Esophagus muscularis mucosa (tissue), 4 donors: ENCODE measurements at regions not wholly inside any gene's neighbourhood (a gene's known extent, or its start where the extent isn't known, plus 50 kb on each side); places are given as distances from the start of the nearest gene placed in this dataset.

Source experiments
- CTCF ChIP-seq, 3 experiments: fragments of 200-600 bp in 2 of 3; fragments of 450-650 bp in 1 of 3; sonication (generic) in 2 of 3; IDR thresholded peaks; one replicate each; pipeline ENCODE4 v1.5.1; 2017 to 2019; ENCODE audit warnings: antibody characterized with exemption in 3 of 3, mild to moderate bottlenecking in 2 of 3, moderate library complexity in 1 of 3
- EP300 ChIP-seq: sonication (generic); formaldehyde crosslinking; IDR thresholded peaks from one replicate; pipeline ENCODE4 v1.6.1; 2017; ENCODE audit warnings: antibody characterized with exemption
- POLR2AphosphoS5 ChIP-seq, 2 donors: sonication (generic); formaldehyde crosslinking; IDR thresholded peaks; one replicate each; pipeline ENCODE4 v1.6.1; 2017; ENCODE audit warnings: antibody characterized with exemption in 2 of 2

GRCh38 chr6:144477856-144478255 lies 192.7 kb downstream of the UTRN start:
- TF ChIP-seq CTCF (IDR thresholded peaks at IDR 0.05), result no peak
- TF ChIP-seq POLR2AphosphoS5 (IDR thresholded peaks at IDR 0.05), result no peak
- no peak for TF ChIP-seq EP300
